ENCODE measurements at regions not wholly inside any gene's neighbourhood (a gene's known extent, or its start where the extent isn't known, plus 50 kb on each side); places are given as distances from the start of the nearest gene placed in this dataset.

GRCh38 chr1:17927952-17928351 is 172.8 kb downstream of the ACTL8 start:
- Mint-ChIP-seq H3K4me3 (no peak overlapping the region), H3K4me1 (ENCODE audit: low read depth in 2 of 2) (no peaks in the 10 kb centered on the region), H3K27me3 (peaks cover 6 to 73% of the 10 kb centered on the region in 2 donors), H3K9me3 (no peaks in the 10 kb centered on the region), H3K36me3 (ENCODE audit: insufficient read depth) (no peaks in the 10 kb centered on the region), H3K27ac (no peak overlapping the region)
- ATAC-seq (replicated peaks) (no peak), DNase-seq (no peak)

GRCh38 chr1:17929224-17929623 is 174.1 kb downstream of the ACTL8 start:
- Mint-ChIP-seq H3K27ac (no peak overlapping the region), H3K9me3 (no peaks in the 10 kb centered on the region), H3K27me3 (peaks cover 11 to 72% of the 10 kb centered on the region in 2 donors), H3K4me3 (no peak overlapping the region), H3K4me1 (ENCODE audit: low read depth in 2 of 2) (no peaks in the 10 kb centered on the region), H3K36me3 (ENCODE audit: insufficient read depth) (no peaks in the 10 kb centered on the region)
- DNase-seq (no peak), ATAC-seq (replicated peaks) (no peak)

DNA sequence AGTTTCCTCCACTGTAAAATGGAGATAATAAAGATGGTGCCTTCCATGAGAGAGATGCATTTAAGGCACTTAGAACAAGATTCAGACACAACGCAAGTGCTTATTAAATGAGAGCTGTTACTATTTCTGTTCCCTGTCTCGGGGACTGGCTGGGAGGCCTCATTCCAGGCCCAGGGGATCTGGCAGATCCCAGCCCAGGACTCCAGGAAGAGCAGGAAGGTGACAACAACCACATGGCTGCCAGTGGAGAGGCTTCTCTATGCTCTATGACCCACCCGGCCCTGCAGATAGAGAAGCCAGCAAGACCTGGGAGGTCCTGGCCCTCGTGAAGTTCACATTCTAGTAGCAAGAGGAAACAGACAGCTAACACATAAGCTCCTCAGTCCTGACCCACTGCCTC is 175.5 kb downstream of the ACTL8 start:
- no peak overlapping the region for H3K4me3 Mint-ChIP-seq
- no peak for DNase-seq
- H3K27me3 Mint-ChIP-seq: peaks cover 6 to 68% of the 10 kb centered on the region in 2 donors
- ATAC-seq (replicated peaks): no peak
- no peaks in the 10 kb centered on the region for H3K36me3 Mint-ChIP-seq (ENCODE audit: insufficient read depth)
- H3K4me1 Mint-ChIP-seq (ENCODE audit: low read depth in 2 of 2): no peaks in the 10 kb centered on the region
- no peaks in the 10 kb centered on the region for H3K9me3 Mint-ChIP-seq
- H3K27ac Mint-ChIP-seq: no peak overlapping the region

- H3K9me3 Mint-ChIP-seq: no peaks in the 10 kb centered on the region
- no peak for ATAC-seq (replicated peaks)
Observed at GRCh38 chr1:17932164-17932563, 175.4 kb upstream of the IGSF21 start.

DNA sequence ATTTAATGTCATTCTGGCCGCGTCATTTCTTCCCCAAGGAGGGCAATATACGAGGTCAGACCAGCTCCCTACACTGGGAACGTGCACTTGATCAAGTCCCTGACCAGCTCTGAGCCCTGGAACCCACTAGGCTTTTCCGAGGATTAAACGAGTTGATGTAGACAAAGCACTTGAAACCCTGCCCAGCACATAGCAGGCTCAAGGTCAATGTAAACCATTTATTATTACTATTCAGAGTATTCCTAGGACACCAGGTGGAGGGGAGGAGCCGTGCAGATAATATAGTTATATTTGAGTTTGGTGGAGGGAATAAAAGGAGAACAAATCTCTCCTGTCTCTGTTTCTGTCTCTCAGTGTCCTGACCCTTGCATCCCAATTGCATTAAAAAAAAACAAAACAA is 174.1 kb upstream of the IGSF21 start:
- Mint-ChIP-seq H3K9me3 (no peaks in the 10 kb centered on the region), H3K36me3 (ENCODE audit: insufficient read depth) (no peaks in the 10 kb centered on the region), H3K4me1 (ENCODE audit: low read depth in 2 of 2) (no peaks in the 10 kb centered on the region), H3K27me3 (peaks cover 6 to 39% of the 10 kb centered on the region in 2 donors), H3K4me3 (no peak overlapping the region), H3K27ac (no peak overlapping the region)
- no peak for DNase-seq
- ATAC-seq (replicated peaks): no peak

More at GRCh38 chr1:17932164-17932563, 175.4 kb upstream of the IGSF21 start:
- no peaks in the 10 kb centered on the region for H3K36me3 Mint-ChIP-seq (ENCODE audit: insufficient read depth)
- H3K27ac Mint-ChIP-seq: no peak overlapping the region
- no peaks in the 10 kb centered on the region for H3K4me1 Mint-ChIP-seq (ENCODE audit: low read depth in 2 of 2)
- no peak overlapping the region for H3K4me3 Mint-ChIP-seq
- H3K27me3 Mint-ChIP-seq: peaks cover 6 to 53% of the 10 kb centered on the region in 2 donors
- no peak for DNase-seq

DNA sequence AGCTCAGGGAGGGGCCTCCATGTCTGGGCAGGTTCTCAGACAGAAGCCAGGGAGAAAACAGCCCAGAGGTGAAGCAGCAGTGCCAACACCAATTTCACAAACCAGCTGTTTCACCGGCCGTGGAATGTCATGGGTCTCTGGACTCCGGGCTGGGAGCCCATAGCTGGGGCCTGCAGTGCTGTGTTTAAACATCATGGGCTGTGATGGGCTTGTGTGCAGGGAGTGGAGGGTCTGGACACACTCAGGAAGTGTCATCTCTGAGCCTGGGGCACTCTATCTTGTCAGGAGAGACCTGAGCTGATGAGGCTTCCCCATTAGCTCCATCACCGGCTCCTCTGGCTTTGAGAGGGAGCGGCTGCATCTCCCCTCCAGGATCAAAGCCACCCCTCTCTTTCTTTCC is 173.6 kb upstream of the IGSF21 start:
- DNase-seq (no peak), ATAC-seq (replicated peaks) (no peak)
- no peaks in the 10 kb centered on the region for H3K4me1 Mint-ChIP-seq (ENCODE audit: low read depth in 2 of 2)
- H3K9me3 Mint-ChIP-seq: no peaks in the 10 kb centered on the region
- H3K4me3 Mint-ChIP-seq: no peak overlapping the region
- peaks cover 6 to 35% of the 10 kb centered on the region in 2 donors for H3K27me3 Mint-ChIP-seq
- H3K36me3 Mint-ChIP-seq (ENCODE audit: insufficient read depth): no peaks in the 10 kb centered on the region
- no peak overlapping the region for H3K27ac Mint-ChIP-seq

- DNase-seq: no peak
Observed at GRCh38 chr1:17935230-17935629, 172.4 kb upstream of the IGSF21 start.

GRCh38 chr1:17941431-17942189 is 166.0 kb upstream of the IGSF21 start:
- DNase-seq: no peak
- H3K9me3 Mint-ChIP-seq: no peaks in the 10 kb centered on the region
- ATAC-seq (replicated peaks): no peak
- no peaks in the 10 kb centered on the region for H3K4me1 Mint-ChIP-seq (ENCODE audit: low read depth in 2 of 2)
- H3K27me3 Mint-ChIP-seq: peaks cover 13 to 16% of the 10 kb centered on the region in 2 donors
- H3K27ac Mint-ChIP-seq: no peak overlapping the region
- no peaks in the 10 kb centered on the region for H3K36me3 Mint-ChIP-seq (ENCODE audit: insufficient read depth)
- H3K4me3 Mint-ChIP-seq: no peak overlapping the region

More at GRCh38 chr1:17935230-17935629, 172.4 kb upstream of the IGSF21 start:
- Mint-ChIP-seq H3K27ac (no peak overlapping the region), H3K4me3 (no peak overlapping the region), H3K36me3 (ENCODE audit: insufficient read depth) (no peaks in the 10 kb centered on the region), H3K27me3 (peaks cover 6 to 28% of the 10 kb centered on the region in 2 donors), H3K4me1 (ENCODE audit: low read depth in 2 of 2) (no peaks in the 10 kb centered on the region), H3K9me3 (no peaks in the 10 kb centered on the region)
- no peak for ATAC-seq (replicated peaks)

- no peaks in the 10 kb centered on the region for H3K36me3 Mint-ChIP-seq (ENCODE audit: insufficient read depth)
- H3K4me1 Mint-ChIP-seq (ENCODE audit: low read depth in 2 of 2): no peaks in the 10 kb centered on the region
- H3K27ac Mint-ChIP-seq: no peak overlapping the region
- no peak overlapping the region for H3K4me3 Mint-ChIP-seq
- DNase-seq: no peak
- peaks cover 22 to 27% of the 10 kb centered on the region in 2 donors for H3K27me3 Mint-ChIP-seq
- ATAC-seq (replicated peaks): no peak
- H3K9me3 Mint-ChIP-seq: no peaks in the 10 kb centered on the region
Observed at GRCh38 chr1:17943506-17943905, 164.1 kb upstream of the IGSF21 start.

- no peaks in the 10 kb centered on the region for H3K9me3 Mint-ChIP-seq
- no peaks in the 10 kb centered on the region for H3K36me3 Mint-ChIP-seq (ENCODE audit: insufficient read depth)
- ATAC-seq (replicated peaks) (no peak), DNase-seq (no peak)
- no peaks in the 10 kb centered on the region for H3K4me1 Mint-ChIP-seq (ENCODE audit: low read depth in 2 of 2)
- no peak overlapping the region for H3K27ac Mint-ChIP-seq
- peaks cover 29 to 32% of the 10 kb centered on the region in 2 donors for H3K27me3 Mint-ChIP-seq
- no peak overlapping the region for H3K4me3 Mint-ChIP-seq
Observed at GRCh38 chr1:17944646-17945045, 163.0 kb upstream of the IGSF21 start.

- H3K27ac Mint-ChIP-seq: no peak overlapping the region
- H3K27me3 Mint-ChIP-seq: peaks cover 34 to 43% of the 10 kb centered on the region in 2 donors
- no peak for ATAC-seq (replicated peaks)
- H3K4me3 Mint-ChIP-seq: no peak overlapping the region
- H3K4me1 Mint-ChIP-seq (ENCODE audit: low read depth in 2 of 2): no peaks in the 10 kb centered on the region
- H3K9me3 Mint-ChIP-seq: no peaks in the 10 kb centered on the region
- DNase-seq: no peak
- H3K36me3 Mint-ChIP-seq (ENCODE audit: insufficient read depth): no peaks in the 10 kb centered on the region
Observed at GRCh38 chr1:17946434-17946833, 161.2 kb upstream of the IGSF21 start.

GRCh38 chr1:17948594-17948993 is 159.0 kb upstream of the IGSF21 start:
- DNase-seq: no peak
- peaks cover 56 to 64% of the 10 kb centered on the region in 2 donors for H3K27me3 Mint-ChIP-seq
- no peak overlapping the region for H3K4me3 Mint-ChIP-seq
- no peaks in the 10 kb centered on the region for H3K9me3 Mint-ChIP-seq
- H3K4me1 Mint-ChIP-seq (ENCODE audit: low read depth in 2 of 2): no peaks in the 10 kb centered on the region
- H3K27ac Mint-ChIP-seq: no peak overlapping the region
- no peak for ATAC-seq (replicated peaks)
- H3K36me3 Mint-ChIP-seq (ENCODE audit: insufficient read depth): no peaks in the 10 kb centered on the region

DNA sequence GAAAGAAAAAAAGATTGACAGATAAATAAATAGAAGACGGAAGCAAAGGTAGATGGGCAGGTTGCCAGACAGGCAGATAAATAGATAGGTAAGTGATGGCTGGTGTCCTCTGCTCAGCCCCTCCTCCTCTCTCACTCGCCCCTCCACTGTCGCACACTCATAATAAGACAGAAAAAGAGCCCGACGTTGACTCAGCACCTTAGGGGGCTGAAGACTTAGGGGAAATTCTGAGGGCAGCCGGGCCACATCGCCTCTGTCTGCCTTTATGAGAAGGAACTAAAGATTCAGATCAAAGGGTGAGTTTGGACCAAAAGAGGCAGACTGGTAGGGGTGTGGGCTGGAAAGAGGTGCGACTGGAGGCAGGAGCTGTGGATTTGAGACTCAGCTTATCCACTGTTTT is 158.1 kb upstream of the IGSF21 start:
- Mint-ChIP-seq H3K4me1 (ENCODE audit: low read depth in 2 of 2) (no peaks in the 10 kb centered on the region), H3K27me3 (peaks cover 58 to 71% of the 10 kb centered on the region in 2 donors), H3K36me3 (ENCODE audit: insufficient read depth) (no peaks in the 10 kb centered on the region), H3K27ac (no peak overlapping the region), H3K9me3 (no peaks in the 10 kb centered on the region), H3K4me3 (no peak overlapping the region)
- DNase-seq (no peak), ATAC-seq (replicated peaks) (no peak)

GRCh38 chr1:17950728-17951127 is 156.9 kb upstream of the IGSF21 start:
- no peak overlapping the region for H3K27ac Mint-ChIP-seq
- H3K4me3 Mint-ChIP-seq: no peak overlapping the region
- peaks cover 56 to 70% of the 10 kb centered on the region in 2 donors for H3K27me3 Mint-ChIP-seq
- ATAC-seq (replicated peaks) (no peak), DNase-seq (no peak)
- no peaks in the 10 kb centered on the region for H3K4me1 Mint-ChIP-seq (ENCODE audit: low read depth in 2 of 2)
- no peaks in the 10 kb centered on the region for H3K36me3 Mint-ChIP-seq (ENCODE audit: insufficient read depth)
- H3K9me3 Mint-ChIP-seq: no peaks in the 10 kb centered on the region

All from effector memory CD8-positive, alpha-beta T cell (primary cell).